HepG2 (cell line): ENCODE measurements at regions not wholly inside any gene's neighbourhood (a gene's known extent, or its start where the extent isn't known, plus 50 kb on each side); places are given as distances from the start of the nearest gene placed in this dataset.

Experiments used
- ATAC-seq: fragments of 200-7000 bp; cut with Tn5 transposase; 3 replicates; pipeline ENCODE4 v1.9.1; 2020; ENCODE audit warnings: mild to moderate bottlenecking, moderate library complexity
- BruUV-seq: library from RNA; stranded (reverse); fragments of 400-500 nt; replicated peaks from 2 replicates; lab custom pipeline; 2021; lab: Mats Ljungman, UMichigan
- CTCF ChIA-PET: fragments of 300-600 bp; formaldehyde crosslinking; extraction: SDS; loops from one replicate; lab custom pipeline; 2021; ENCODE audit warnings: low total read pairs, inconsistent platforms, low intra/inter-chr PET ratio; lab: Yijun Ruan, JAX
- POLR2A ChIA-PET: fragments of 350-600 bp; sonication (Branson Sonifier 250); formaldehyde crosslinking; loops from one replicate; lab custom pipeline; 2020; ENCODE audit warnings: antibody characterized with exemption, inconsistent platforms; lab: Yijun Ruan, JAX
- DNase-seq: peaks from one replicate; pipeline ENCODE4 v3.0.0-alpha.2; 2015; ENCODE audit warnings: low spot score
- FAIRE-seq: peaks from 3 replicates; lab custom pipeline; 2011; peaks lifted over from hg19 to GRCh38; lab: Jason Lieb, UNC
- H2AFZ ChIP-seq: one replicate; pipeline ENCODE4 v1.6.1; 2011; ENCODE audit warnings: low read length, inconsistent platforms
- H3K27ac ChIP-seq: fragments of 300-600 bp; 3 replicates; pipeline ENCODE4 v1.8.0; 2011; ENCODE audit warnings: mixed run types, mild to moderate bottlenecking, mixed read lengths, low read length, inconsistent platforms; ENCODE audit not compliant: insufficient read depth; ENCODE audit errors: extremely low read length
- H3K27me3 ChIP-seq, 2 experiments: fragments of 200-600 bp in 1 of 2; 2 replicates in 1 of 2; 3 replicates in 1 of 2; pipeline versions ENCODE4 v1.6.0 to v1.8.0; 2011; ENCODE audit warnings: low read length in 2 of 2, mild to moderate bottlenecking in 2 of 2, moderate library complexity in 2 of 2, inconsistent platforms in 1 of 2; ENCODE audit not compliant: insufficient read depth in 2 of 2, control insufficient read depth in 1 of 2
- H3K36me3 ChIP-seq, 2 experiments: fragments of 200-600 bp in 1 of 2; replicated peaks in 1 of 2; 2 replicates in 1 of 2; 3 replicates in 1 of 2; pipeline versions ENCODE4 v1.5.1 to v1.8.0; 2011; ENCODE audit warnings: low read length in 2 of 2, inconsistent platforms in 1 of 2; ENCODE audit not compliant: insufficient read depth in 2 of 2, control insufficient read depth in 1 of 2
- H3K4me1 ChIP-seq: 2 replicates; pipeline ENCODE4 v1.5.1; 2012; ENCODE audit warnings: low read length, inconsistent platforms; ENCODE audit not compliant: insufficient read depth
- H3K4me2 ChIP-seq: 2 replicates; pipeline ENCODE4 v1.6.0; 2011; ENCODE audit warnings: low read depth, low read length, inconsistent platforms
- H3K4me3 ChIP-seq, 3 experiments: fragments of 200-600 bp in 1 of 3; sonication (generic), shearing (Covaris generic) in 1 of 3; replicated peaks in 1 of 3; 2 replicates each; pipeline ENCODE4 v1.5.1; 2011 to 2016; ENCODE audit warnings: low read length in 3 of 3, inconsistent platforms in 2 of 3, low read depth in 2 of 3, mild to moderate bottlenecking in 2 of 3, control low read depth in 1 of 3, mixed read lengths in 1 of 3; ENCODE audit not compliant: insufficient read depth in 1 of 3
- H3K79me2 ChIP-seq: one replicate; pipeline ENCODE4 v1.6.1; 2011; ENCODE audit warnings: low read length, inconsistent platforms; ENCODE audit not compliant: insufficient read depth
- H3K9ac ChIP-seq: 2 replicates; pipeline ENCODE4 v1.6.0; 2011; ENCODE audit warnings: mild to moderate bottlenecking, low read depth, low read length, inconsistent platforms; ENCODE audit not compliant: insufficient read depth
- H3K9me3 ChIP-seq: 2 replicates; pipeline ENCODE4 v1.5.1; 2012; ENCODE audit warnings: mild to moderate bottlenecking, low read length
- H4K20me1 ChIP-seq: 2 replicates; pipeline ENCODE4 v1.6.0; 2011; ENCODE audit warnings: inconsistent platforms, mild to moderate bottlenecking, low read length, moderate library complexity; ENCODE audit not compliant: insufficient read depth
- ARID2 ChIP-seq: sonication (generic); formaldehyde crosslinking; IDR thresholded peaks from 2 replicates; pipeline ENCODE4 v1.8.1; 2022; ENCODE audit warnings: mild to moderate bottlenecking, missing genetic modification reagents, borderline replicate concordance
- ATF3 ChIP-seq: sonication (generic); formaldehyde crosslinking; IDR thresholded peaks from 2 replicates; pipeline ENCODE4 v1.4.0; 2020; ENCODE audit warnings: missing genetic modification reagents
- BCLAF1 ChIP-seq: fragments of 450-650 bp; IDR thresholded peaks from 2 replicates; pipeline ENCODE4 v1.6.1; 2017; ENCODE audit warnings: mild to moderate bottlenecking
- HNRNPL ChIP-seq: fragments of 200-400 bp; formaldehyde crosslinking; IDR thresholded peaks from 2 replicates; pipeline ENCODE4 v1.6.1; 2017; ENCODE audit warnings: mild to moderate bottlenecking, low read depth, low read length
- ZNF121 ChIP-seq: sonication (generic); formaldehyde crosslinking; IDR thresholded peaks from 2 replicates; pipeline ENCODE4 v1.5.0; 2020; ENCODE audit warnings: mild to moderate bottlenecking, missing genetic modification reagents
- ZNF20 ChIP-seq: sonication (generic); formaldehyde crosslinking; IDR thresholded peaks from 2 replicates; pipeline ENCODE4 v1.4.0; 2020; ENCODE audit warnings: mild to moderate bottlenecking, moderate library complexity, missing genetic modification reagents
- ZNF263 ChIP-seq: sonication (generic); formaldehyde crosslinking; IDR thresholded peaks from 2 replicates; pipeline ENCODE4 v1.4.0; 2020; ENCODE audit warnings: missing genetic modification reagents
- ZNF607 ChIP-seq: sonication (generic); formaldehyde crosslinking; IDR thresholded peaks from 2 replicates; pipeline ENCODE4 v1.5.1; 2020; ENCODE audit warnings: missing genetic modification reagents, mild to moderate bottlenecking, borderline replicate concordance
- WGBS: methylation state at CpG from one replicate; pipeline ENCODE4 v1.1.6; 2017; ENCODE audit warnings: low lambda C conversion rate; 5-methylcytosine and 5-hydroxymethylcytosine counted together
- in situ Hi-C: cut with HindIII; loops from 2 replicates; pipeline ENCODE4 v1.10.0; 2017; ENCODE audit warnings: low pct_unique_long_range_greater_than_20kb; ENCODE audit not compliant: extremely low pct_ligation_motif_present
- intact Hi-C: fragments of 100-400 bp; cut with micrococcal nuclease; formaldehyde crosslinking; loops from one replicate; pipeline ENCODE4 v1.10.0; 2022; ENCODE audit not compliant: unreplicated experiment

GRCh38 chr9:26786564-26786963 is 106.0 kb downstream of the CAAP1 start:
- no peak for FAIRE-seq
- peaks cover 0 to 1% of the 10 kb centered on the region in 2 experiments; a peak in 1 of 5 replicates for H3K27me3 ChIP-seq
- no peak for ATAC-seq
- H3K27ac ChIP-seq: no peak overlapping the region
- H3K4me2 ChIP-seq: no peak overlapping the region
- POLR2A ChIA-PET: no interaction called here
- no TSS peak for BruUV-seq
- no peak overlapping the region for H2AFZ ChIP-seq
- H3K4me1 ChIP-seq: no peaks in the 10 kb centered on the region
- no peaks in the 10 kb centered on the region for H3K79me2 ChIP-seq
- intact Hi-C loops: no loop called here
- WGBS: 10% methylated on average over 2 of the region's 2 CpGs
- H3K4me3 ChIP-seq: no peak overlapping the region
- H3K9ac ChIP-seq: no peak overlapping the region
- CTCF ChIA-PET: no interaction called here
- DNase-seq: no peak
- TF ChIP-seq ZNF607 (CRISPR knock-in tag): no peak
- TF ChIP-seq BCLAF1: no peak
- TF ChIP-seq HNRNPL: no peak
- TF ChIP-seq ARID2: no peak
- TF ChIP-seq ZNF20 (CRISPR knock-in tag): no peak
- no peak for TF ChIP-seq ATF3 (CRISPR knock-in tag)
- no peak for TF ChIP-seq ZNF263
- no peak for TF ChIP-seq ZNF121 (CRISPR knock-in tag)
- no peaks in the 10 kb centered on the region for H3K9me3 ChIP-seq
- no peaks in the 10 kb centered on the region for H3K36me3 ChIP-seq
- no peaks in the 10 kb centered on the region for H4K20me1 ChIP-seq
- in situ Hi-C loops: no loop called here
